GM21723 (cell line): ENCODE measurements at regions not wholly inside any gene's neighbourhood (a gene's known extent, or its start where the extent isn't known, plus 50 kb on each side); places are given as distances from the start of the nearest gene placed in this dataset.

ENCODE experiments used
- ATAC-seq: cut with Tn5 transposase; IDR thresholded peaks from one replicate; pipeline ENCODE4 v1.9.1; 2021; ENCODE audit warnings: mild to moderate bottlenecking, moderate library complexity; ENCODE audit not compliant: unreplicated experiment

- ATAC-seq, result no peak
Measured at GRCh38 chr13:103263448-103263847, 197.2 kb upstream of the SLC10A2 start.

GRCh38 chr13:103255587-103256301 is 189.5 kb upstream of the SLC10A2 start:
- ATAC-seq, result no peak

GRCh38 chr13:103250071-103250470 is 183.9 kb upstream of the SLC10A2 start:
- ATAC-seq, result no peak

- no peak for ATAC-seq
Measured at GRCh38 chr13:103246581-103247200, 180.5 kb upstream of the SLC10A2 start.

GRCh38 chr13:103243495-103243894 is 177.3 kb upstream of the SLC10A2 start:
- ATAC-seq, result no peak

- no peak for ATAC-seq
Measured at GRCh38 chr13:103238441-103238840, 172.2 kb upstream of the SLC10A2 start.

GRCh38 chr13:103236213-103236612 is 170.0 kb upstream of the SLC10A2 start:
- ATAC-seq, result no peak

GRCh38 chr13:103229674-103230073 is 163.5 kb upstream of the SLC10A2 start:
- no peak for ATAC-seq

- no peak for ATAC-seq
Measured at GRCh38 chr13:103224804-103225203, 158.6 kb upstream of the SLC10A2 start.

GRCh38 chr13:103222683-103223082 is 156.5 kb upstream of the SLC10A2 start:
- ATAC-seq, result no peak

- ATAC-seq, result no peak
Measured at GRCh38 chr13:103218253-103218652, 152.0 kb upstream of the SLC10A2 start.

GRCh38 chr13:103213152-103213551 is 146.9 kb upstream of the SLC10A2 start:
- no peak for ATAC-seq

- no peak for ATAC-seq
Measured at GRCh38 chr13:103210348-103210747, 144.1 kb upstream of the SLC10A2 start.

- ATAC-seq, result no peak
Measured at GRCh38 chr13:103203735-103204330, 137.6 kb upstream of the SLC10A2 start.

- ATAC-seq, result no peak
Measured at GRCh38 chr13:103200118-103200885, 134.1 kb upstream of the SLC10A2 start.

- ATAC-seq, result no peak
Measured at GRCh38 chr13:103199380-103200088, 133.3 kb upstream of the SLC10A2 start.

GRCh38 chr13:103196356-103196755 is 130.1 kb upstream of the SLC10A2 start:
- ATAC-seq, result no peak

- no peak for ATAC-seq
Measured at GRCh38 chr13:103195762-103196161, 129.5 kb upstream of the SLC10A2 start.

GRCh38 chr13:103194871-103195270 is 128.7 kb upstream of the SLC10A2 start:
- no peak for ATAC-seq

- no peak for ATAC-seq
Measured at GRCh38 chr13:103192511-103193135, 126.4 kb upstream of the SLC10A2 start.
